ENCODE measurements at regions not wholly inside any gene's neighbourhood (a gene's known extent, or its start where the extent isn't known, plus 50 kb on each side); places are given as distances from the start of the nearest gene placed in this dataset.

- intact Hi-C loops (cut with micrococcal nuclease; ENCODE audit: unreplicated experiment) = no loop called here
- Histone ChIP-seq H3K9me3 (no peaks in the 10 kb centered on the region), H3K4me3 (ENCODE audit: low read depth, low read length) (no peak overlapping the region), H3K4me1 (no peaks in the 10 kb centered on the region), H3K36me3 (ENCODE audit: control insufficient read depth, insufficient read depth, low read length) (no peaks in the 10 kb centered on the region), H3K27me3 (replicated peaks; ENCODE audit: control insufficient read depth, insufficient read depth, low read length) (no peaks in the 10 kb centered on the region)
- Mint-ChIP-seq H3K27ac (ENCODE audit: unreplicated experiment) (no peak overlapping the region), H3K27me3 (ENCODE audit: insufficient read depth, unreplicated experiment) (peaks cover 6% of the 10 kb centered on the region), H3K4me3 (ENCODE audit: unreplicated experiment) (no peak overlapping the region), H3K36me3 (ENCODE audit: insufficient read depth, unreplicated experiment) (no peaks in the 10 kb centered on the region), H3K4me1 (ENCODE audit: low read depth, unreplicated experiment) (no peaks in the 10 kb centered on the region), H3K9me3 (ENCODE audit: unreplicated experiment) (no peaks in the 10 kb centered on the region)
- TF ChIP-seq CTCF (IDR thresholded peaks at IDR 0.05; ENCODE audit: insufficient read depth in 1 of 2, low read depth in 1 of 2, low read length in 1 of 2, severe bottlenecking in 1 of 2, unreplicated experiment in 1 of 2) = no peak
- CTCF ChIA-PET = no interaction called here
- no TSS peak for BruUV-seq (replicated peaks)
- POLR2A ChIA-PET = no interaction called here
- DNase-seq = no peak
Observed at GRCh38 chr21:14754259-14754604, 208.1 kb upstream of the SAMSN1 start.

GRCh38 chr21:14753466-14754258, 207.5 kb upstream of the SAMSN1 start:
- Mint-ChIP-seq H3K4me1 (ENCODE audit: low read depth, unreplicated experiment) (no peaks in the 10 kb centered on the region), H3K36me3 (ENCODE audit: insufficient read depth, unreplicated experiment) (no peaks in the 10 kb centered on the region), H3K27me3 (ENCODE audit: insufficient read depth, unreplicated experiment) (peaks cover 9% of the 10 kb centered on the region), H3K27ac (ENCODE audit: unreplicated experiment) (no peak overlapping the region), H3K4me3 (ENCODE audit: unreplicated experiment) (no peak overlapping the region), H3K9me3 (ENCODE audit: unreplicated experiment) (no peaks in the 10 kb centered on the region)
- no peak for TF ChIP-seq CTCF (IDR thresholded peaks at IDR 0.05; ENCODE audit: insufficient read depth in 1 of 2, low read depth in 1 of 2, low read length in 1 of 2, severe bottlenecking in 1 of 2, unreplicated experiment in 1 of 2)
- no peaks in the 10 kb centered on the region for H3K9me3 ChIP-seq
- CTCF ChIA-PET = no interaction called here
- DNase-seq = no peak
- no TSS peak for BruUV-seq (replicated peaks)
- intact Hi-C loops (cut with micrococcal nuclease; ENCODE audit: unreplicated experiment) = no loop called here
- POLR2A ChIA-PET = no interaction called here
- no peak overlapping the region for H3K4me3 ChIP-seq (ENCODE audit: low read depth, low read length)
- no peaks in the 10 kb centered on the region for H3K4me1 ChIP-seq
- H3K36me3 ChIP-seq (ENCODE audit: control insufficient read depth, insufficient read depth, low read length) = no peaks in the 10 kb centered on the region
- no peaks in the 10 kb centered on the region for H3K27me3 ChIP-seq (replicated peaks; ENCODE audit: control insufficient read depth, insufficient read depth, low read length)

- no TSS peak for BruUV-seq (replicated peaks)
- ChIA-PET POLR2A (no interaction called here), CTCF (no interaction called here)
- H3K9me3 ChIP-seq = no peaks in the 10 kb centered on the region
- no peak for DNase-seq
- no peak overlapping the region for H3K4me3 ChIP-seq (ENCODE audit: low read depth, low read length)
- no peaks in the 10 kb centered on the region for H3K36me3 ChIP-seq (ENCODE audit: control insufficient read depth, insufficient read depth, low read length)
- Mint-ChIP-seq H3K4me1 (ENCODE audit: low read depth, unreplicated experiment) (no peaks in the 10 kb centered on the region), H3K36me3 (ENCODE audit: insufficient read depth, unreplicated experiment) (no peaks in the 10 kb centered on the region), H3K27me3 (ENCODE audit: insufficient read depth, unreplicated experiment) (peaks cover 10% of the 10 kb centered on the region), H3K4me3 (ENCODE audit: unreplicated experiment) (no peak overlapping the region), H3K27ac (ENCODE audit: unreplicated experiment) (no peak overlapping the region), H3K9me3 (ENCODE audit: unreplicated experiment) (no peaks in the 10 kb centered on the region)
- H3K4me1 ChIP-seq = no peaks in the 10 kb centered on the region
- intact Hi-C loops (cut with micrococcal nuclease; ENCODE audit: unreplicated experiment) = no loop called here
- TF ChIP-seq CTCF (IDR thresholded peaks at IDR 0.05; ENCODE audit: insufficient read depth in 1 of 2, low read depth in 1 of 2, low read length in 1 of 2, severe bottlenecking in 1 of 2, unreplicated experiment in 1 of 2) = no peak
- no peaks in the 10 kb centered on the region for H3K27me3 ChIP-seq (replicated peaks; ENCODE audit: control insufficient read depth, insufficient read depth, low read length)
Observed at GRCh38 chr21:14753069-14753465, 207.0 kb upstream of the SAMSN1 start.

All from Caco-2 (cell line).